Fibroblast of skin of right quadriceps (primary cell): ENCODE measurements at regions not wholly inside any gene's neighbourhood (a gene's known extent, or its start where the extent isn't known, plus 50 kb on each side); places are given as distances from the start of the nearest gene placed in this dataset.
"Not testable (repeated sequence)": the region's sequence is repeated elsewhere in the genome, so short reads cannot be mapped to it uniquely, and the experiment has no call there.

Source experiments
- DNase-seq: peaks from one replicate; pipeline ENCODE4 v3.0.0-alpha.2; 2013

DNA sequence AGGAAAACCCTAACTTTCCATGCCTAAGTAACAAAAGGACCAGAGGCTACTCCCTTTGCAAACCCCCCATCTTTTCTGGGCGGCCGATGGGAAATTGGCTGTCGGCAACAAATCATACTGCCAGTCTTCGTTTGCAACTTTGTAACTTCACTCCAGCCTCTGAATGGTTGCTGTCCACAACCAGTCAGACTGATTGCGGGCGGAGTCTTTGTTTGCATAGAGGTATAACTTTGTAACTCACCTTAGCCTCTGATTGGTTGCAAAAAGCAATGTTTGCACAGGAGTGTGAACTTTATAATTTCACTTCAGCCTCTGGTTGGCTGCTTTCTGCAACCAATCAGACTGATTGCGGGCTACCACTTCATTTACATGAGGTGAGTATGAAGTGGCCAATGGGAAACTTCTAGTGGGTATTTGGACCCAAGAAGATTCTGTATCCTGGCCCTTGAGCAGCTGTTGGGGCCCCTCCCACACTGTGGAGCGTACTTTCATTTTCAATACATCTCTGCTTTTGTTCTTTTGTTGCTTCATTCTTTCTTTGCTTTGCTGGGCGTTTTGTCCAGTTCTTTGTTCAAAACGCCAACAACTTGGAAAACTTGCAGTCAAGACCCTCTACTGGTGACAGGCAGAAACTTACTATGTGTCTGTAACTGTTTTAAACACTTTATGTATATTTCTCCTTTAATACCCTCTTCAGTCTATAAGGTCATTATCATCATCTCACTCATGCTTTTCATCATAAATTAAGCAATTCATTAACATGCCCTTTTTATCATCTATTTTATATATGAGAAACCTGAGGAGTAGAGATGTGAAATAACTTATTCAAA is 55.8 kb upstream of the PPP1R12A start:
- DNase-seq: not testable (repeated sequence)

- DNase-seq: peak; percentile 82
Measured at GRCh38 chr12:79988368-79988767, 53.5 kb upstream of the PPP1R12A start.

DNA sequence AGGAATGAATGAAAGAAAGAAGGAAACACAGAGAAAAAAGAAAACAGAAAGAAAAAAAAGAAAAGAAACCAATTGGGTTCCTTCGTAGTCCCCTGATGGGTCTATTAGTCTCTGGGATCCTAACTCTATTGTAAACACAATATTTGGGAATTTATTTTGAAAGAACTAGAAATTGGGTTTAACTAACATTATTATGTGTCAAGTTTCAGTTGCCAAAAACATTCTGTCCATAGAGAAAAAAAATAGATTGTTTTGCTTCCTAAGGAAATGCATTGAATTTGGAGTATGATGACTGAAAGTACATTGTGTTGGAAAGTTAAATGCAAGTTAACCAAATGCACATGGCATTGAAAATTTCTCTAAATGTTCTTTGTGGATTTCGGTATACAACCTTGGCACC is 52.8 kb upstream of the PPP1R12A start:
- DNase-seq: no peak
